ENCODE measurements at regions not wholly inside any gene's neighbourhood (a gene's known extent, or its start where the extent isn't known, plus 50 kb on each side); places are given as distances from the start of the nearest gene placed in this dataset.

DNA sequence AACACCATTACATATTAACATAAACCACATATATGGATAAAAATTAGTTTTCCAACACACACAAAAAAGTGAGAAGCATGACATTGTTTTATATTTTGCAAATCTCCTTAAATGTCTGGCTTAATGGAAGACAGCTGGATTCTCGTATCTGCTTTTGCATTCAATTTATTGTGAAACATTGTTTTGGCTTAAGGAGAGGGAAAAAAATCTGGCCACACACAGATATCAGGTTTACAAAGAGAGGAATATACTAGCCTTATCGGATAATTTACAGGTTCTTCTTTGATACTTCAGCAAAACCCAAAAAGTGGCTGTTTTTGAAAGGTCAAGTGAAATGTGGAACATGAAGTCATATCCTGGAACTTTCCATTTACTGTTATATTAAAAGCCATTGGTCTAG is 523.5 kb upstream of the ARGLU1 start:
- TF ChIP-seq, protein P1, sequence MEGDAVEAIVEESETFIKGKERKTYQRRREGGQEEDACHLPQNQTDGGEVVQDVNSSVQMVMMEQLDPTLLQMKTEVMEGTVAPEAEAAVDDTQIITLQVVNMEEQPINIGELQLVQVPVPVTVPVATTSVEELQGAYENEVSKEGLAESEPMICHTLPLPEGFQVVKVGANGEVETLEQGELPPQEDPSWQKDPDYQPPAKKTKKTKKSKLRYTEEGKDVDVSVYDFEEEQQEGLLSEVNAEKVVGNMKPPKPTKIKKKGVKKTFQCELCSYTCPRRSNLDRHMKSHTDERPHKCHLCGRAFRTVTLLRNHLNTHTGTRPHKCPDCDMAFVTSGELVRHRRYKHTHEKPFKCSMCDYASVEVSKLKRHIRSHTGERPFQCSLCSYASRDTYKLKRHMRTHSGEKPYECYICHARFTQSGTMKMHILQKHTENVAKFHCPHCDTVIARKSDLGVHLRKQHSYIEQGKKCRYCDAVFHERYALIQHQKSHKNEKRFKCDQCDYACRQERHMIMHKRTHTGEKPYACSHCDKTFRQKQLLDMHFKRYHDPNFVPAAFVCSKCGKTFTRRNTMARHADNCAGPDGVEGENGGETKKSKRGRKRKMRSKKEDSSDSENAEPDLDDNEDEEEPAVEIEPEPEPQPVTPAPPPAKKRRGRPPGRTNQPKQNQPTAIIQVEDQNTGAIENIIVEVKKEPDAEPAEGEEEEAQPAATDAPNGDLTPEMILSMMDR (conservative IDR thresholded peaks at IDR 0.05), result no peak
- H3K27me3 Mint-ChIP-seq (ENCODE audit: insufficient read depth), result no peaks in the 10 kb centered on the region
- H3K36me3 Mint-ChIP-seq (ENCODE audit: low read depth), result no peaks in the 10 kb centered on the region
- H3K27ac Mint-ChIP-seq, result no peak overlapping the region
- H3K9me3 Mint-ChIP-seq, result no peaks in the 10 kb centered on the region
- H3K4me1 Mint-ChIP-seq, result no peaks in the 10 kb centered on the region
- Histone ChIP-seq H3K9ac (ENCODE audit: extremely low read depth, low read length, poor library complexity, severe bottlenecking) (no peak overlapping the region), H3K27ac (ENCODE audit: low read depth, low read length) (no peak overlapping the region), H3K27me3 (ENCODE audit: control insufficient read depth, insufficient read depth, low read length, poor library complexity, severe bottlenecking) (no peaks in the 10 kb centered on the region), H3K9me3 (ENCODE audit: control insufficient read depth, low read length) (no peaks in the 10 kb centered on the region), H3K4me1 (ENCODE audit: control insufficient read depth, insufficient read depth, low read length) (no peaks in the 10 kb centered on the region), H3K36me3 (ENCODE audit: control insufficient read depth, insufficient read depth, low read length) (no peaks in the 10 kb centered on the region), H3K4me3 (ENCODE audit: low read length) (no peak overlapping the region)
- H3K4me3 Mint-ChIP-seq, result no peak overlapping the region
- DNase-seq, result no peak
- 91 to 100% methylated on average over 1 to 2 of the region's 2 CpGs for WGBS, 2 experiments (ENCODE audit: insufficient coverage in 1 of 2, insufficient read length in 1 of 2)

DNA sequence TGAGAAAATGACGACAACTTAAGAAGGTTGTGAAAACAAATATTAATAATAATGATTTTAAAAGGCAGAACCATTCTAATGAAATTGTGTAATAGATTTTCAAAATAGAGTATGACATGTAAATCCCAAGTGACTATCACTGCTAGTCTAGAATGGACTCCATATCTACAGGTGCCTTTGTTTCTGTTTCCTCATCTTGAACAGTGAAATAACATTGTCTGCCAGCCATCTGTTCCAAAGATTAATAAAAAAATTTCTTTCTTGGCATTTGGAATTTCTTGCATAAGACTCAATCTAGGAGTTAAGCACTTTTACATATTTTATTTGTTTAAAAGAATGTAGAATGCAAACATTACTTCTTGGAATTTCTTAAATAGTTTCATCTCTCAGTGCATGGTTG is 520.1 kb upstream of the ARGLU1 start:
- Mint-ChIP-seq H3K27ac (no peak overlapping the region), H3K4me1 (no peaks in the 10 kb centered on the region), H3K36me3 (ENCODE audit: low read depth) (no peaks in the 10 kb centered on the region), H3K4me3 (no peak overlapping the region), H3K9me3 (no peaks in the 10 kb centered on the region), H3K27me3 (ENCODE audit: insufficient read depth) (no peaks in the 10 kb centered on the region)
- Histone ChIP-seq H3K4me3 (ENCODE audit: low read length) (no peak overlapping the region), H3K36me3 (ENCODE audit: control insufficient read depth, insufficient read depth, low read length) (no peaks in the 10 kb centered on the region), H3K9me3 (ENCODE audit: control insufficient read depth, low read length) (no peaks in the 10 kb centered on the region), H3K27ac (ENCODE audit: low read depth, low read length) (no peak overlapping the region), H3K9ac (ENCODE audit: extremely low read depth, low read length, poor library complexity, severe bottlenecking) (no peak overlapping the region), H3K27me3 (ENCODE audit: control insufficient read depth, insufficient read depth, low read length, poor library complexity, severe bottlenecking) (no peaks in the 10 kb centered on the region), H3K4me1 (ENCODE audit: control insufficient read depth, insufficient read depth, low read length) (no peaks in the 10 kb centered on the region)
- 88% methylated on average over 1 of the region's 1 CpG; no CpG with 5 or more reads in 1 of the 2 experiments for WGBS, 2 experiments (ENCODE audit: insufficient coverage in 1 of 2, insufficient read length in 1 of 2)
- no peak for DNase-seq
- TF ChIP-seq, protein P1 (conservative IDR thresholded peaks at IDR 0.05), result no peak

DNA sequence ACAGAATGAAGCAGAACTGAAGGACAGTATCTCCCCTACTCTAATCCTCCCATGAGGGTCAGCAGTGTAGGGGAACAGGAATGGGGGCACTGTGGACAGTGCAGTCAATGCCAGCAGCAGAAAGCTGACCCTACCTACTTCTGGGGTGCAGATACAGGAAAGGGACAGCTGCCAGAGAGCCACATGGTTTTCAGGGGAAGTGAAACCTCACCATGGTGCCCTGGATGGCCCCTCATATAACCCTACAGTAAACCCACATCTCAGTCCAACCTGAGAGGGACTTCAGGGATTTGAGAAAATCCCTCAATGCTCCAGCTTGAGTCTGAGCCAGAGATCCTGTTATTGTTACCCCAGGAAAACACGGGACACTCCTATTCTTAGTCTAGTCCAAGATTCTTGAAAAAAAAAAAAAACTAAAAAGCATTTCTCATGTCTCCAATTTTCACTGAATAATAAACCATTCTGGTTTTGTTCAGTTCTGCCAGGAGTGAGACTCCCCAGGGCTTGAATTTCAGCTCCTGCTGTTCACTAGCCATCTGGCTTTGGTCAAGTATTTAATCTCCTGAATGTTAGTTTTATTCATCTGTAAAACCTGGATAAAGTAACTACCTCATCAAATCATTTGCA is 511.6 kb upstream of the ARGLU1 start:
- Histone ChIP-seq H3K4me3 (ENCODE audit: low read length) (no peak overlapping the region), H3K9me3 (ENCODE audit: control insufficient read depth, low read length) (no peaks in the 10 kb centered on the region), H3K9ac (ENCODE audit: extremely low read depth, low read length, poor library complexity, severe bottlenecking) (no peak overlapping the region), H3K27me3 (ENCODE audit: control insufficient read depth, insufficient read depth, low read length, poor library complexity, severe bottlenecking) (no peaks in the 10 kb centered on the region), H3K27ac (ENCODE audit: low read depth, low read length) (no peak overlapping the region), H3K4me1 (ENCODE audit: control insufficient read depth, insufficient read depth, low read length) (no peaks in the 10 kb centered on the region), H3K36me3 (ENCODE audit: control insufficient read depth, insufficient read depth, low read length) (no peaks in the 10 kb centered on the region)
- Mint-ChIP-seq H3K27me3 (ENCODE audit: insufficient read depth) (no peaks in the 10 kb centered on the region), H3K4me3 (no peak overlapping the region), H3K4me1 (no peaks in the 10 kb centered on the region), H3K27ac (no peak overlapping the region), H3K9me3 (peaks cover 2% of the 10 kb centered on the region), H3K36me3 (ENCODE audit: low read depth) (no peaks in the 10 kb centered on the region)
- TF ChIP-seq, protein P1 (conservative IDR thresholded peaks at IDR 0.05), result no peak
- no peak for DNase-seq
- WGBS, 2 experiments (ENCODE audit: insufficient coverage in 1 of 2, insufficient read length in 1 of 2), result 84% methylated on average over 1 of the region's 1 CpG; no CpG with 5 or more reads in 1 of the 2 experiments
